GM18858 (cell line): ENCODE measurements at regions not wholly inside any gene's neighbourhood (a gene's known extent, or its start where the extent isn't known, plus 50 kb on each side); places are given as distances from the start of the nearest gene placed in this dataset.

Source experiments
- ATAC-seq: cut with Tn5 transposase; IDR thresholded peaks from one replicate; pipeline ENCODE4 v1.9.1; 2021; ENCODE audit not compliant: unreplicated experiment

GRCh38 chr6:93970684-93971083 lies 551.3 kb upstream of the EPHA7 start:
- ATAC-seq = no peak

GRCh38 chr6:93968126-93968525 lies 548.8 kb upstream of the EPHA7 start:
- no peak for ATAC-seq

DNA sequence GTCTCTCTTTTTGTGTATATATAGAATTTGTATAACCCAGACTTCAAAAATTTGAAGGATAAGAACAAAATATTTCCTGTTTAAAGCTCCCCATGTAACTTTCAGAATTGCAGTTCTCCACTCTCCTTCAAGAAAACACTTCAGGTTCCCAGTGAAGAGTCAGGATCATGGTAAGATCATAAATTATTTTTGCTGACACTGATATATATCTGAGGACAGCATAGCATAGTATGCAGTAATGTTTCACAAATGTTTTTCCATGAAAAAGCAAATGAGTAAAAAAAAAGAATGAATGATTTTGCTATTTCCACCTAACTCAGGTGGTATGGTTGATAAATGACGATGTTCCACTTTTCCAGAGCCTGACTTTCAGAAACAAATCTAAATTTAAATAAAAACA lies 545.6 kb upstream of the EPHA7 start:
- no peak for ATAC-seq

GRCh38 chr6:93964321-93964720 lies 545.0 kb upstream of the EPHA7 start:
- no peak for ATAC-seq

GRCh38 chr6:93962566-93962965 lies 543.2 kb upstream of the EPHA7 start:
- no peak for ATAC-seq

- no peak for ATAC-seq
Measured at GRCh38 chr6:93954584-93954983, 535.2 kb upstream of the EPHA7 start.

DNA sequence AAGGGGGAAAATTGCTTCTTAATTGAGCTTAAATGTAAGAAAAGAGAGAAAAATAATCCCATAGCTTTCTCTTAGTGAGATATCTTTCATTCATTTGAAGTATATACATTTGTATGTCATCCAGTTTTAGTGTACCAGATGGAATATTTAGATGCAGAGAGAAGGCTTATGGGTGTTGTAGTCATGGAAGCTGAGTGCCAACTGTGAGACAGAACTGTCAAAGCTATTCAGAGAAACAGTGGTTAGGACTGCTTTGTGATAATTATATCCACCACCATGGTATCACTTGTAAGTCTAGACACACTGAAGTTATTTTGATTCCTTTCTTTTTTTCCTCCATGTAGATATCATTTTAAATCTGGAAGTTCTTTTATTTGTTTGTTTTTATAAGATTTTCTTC lies 524.3 kb upstream of the EPHA7 start:
- ATAC-seq = no peak

DNA sequence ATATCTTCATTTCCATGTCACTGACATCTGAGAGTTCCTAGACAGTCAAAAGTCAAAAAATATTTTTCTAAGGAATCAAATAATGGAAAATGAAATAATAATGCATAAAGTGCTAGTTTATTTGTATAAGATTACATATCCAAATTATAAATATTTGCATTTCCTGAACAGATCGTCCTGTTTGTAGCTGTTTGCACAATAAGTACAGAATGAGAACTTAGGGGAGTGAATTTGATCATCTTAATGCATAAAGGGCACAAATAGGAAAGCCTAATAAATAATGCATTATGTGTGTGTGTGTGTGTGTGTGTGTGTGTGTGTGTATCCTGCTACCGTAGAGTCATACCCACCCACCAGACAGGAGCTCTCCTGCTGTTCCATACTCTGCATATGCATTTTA lies 521.0 kb upstream of the EPHA7 start:
- no peak for ATAC-seq

- ATAC-seq = no peak
Measured at GRCh38 chr6:93932175-93932574, 512.8 kb upstream of the EPHA7 start.

- ATAC-seq = no peak
Measured at GRCh38 chr6:93927731-93928130, 508.4 kb upstream of the EPHA7 start.

DNA sequence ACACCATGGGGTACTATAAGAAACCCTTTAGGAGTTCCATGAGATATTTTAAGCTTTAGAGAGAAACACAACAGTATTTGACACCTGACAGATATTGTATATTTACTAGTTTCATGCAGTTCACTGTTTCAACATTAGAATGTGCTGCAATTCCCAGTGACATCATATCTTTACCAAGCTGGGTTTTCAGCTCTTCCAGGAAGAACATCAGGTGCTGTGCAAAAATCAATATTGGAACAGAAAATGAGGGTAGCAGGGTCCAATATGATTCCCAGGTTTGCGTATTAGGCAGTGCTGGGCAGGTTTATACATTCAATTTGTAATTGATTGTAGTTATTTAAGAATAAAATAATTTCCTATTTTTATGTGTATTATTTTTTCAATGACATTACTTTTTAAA lies 500.0 kb upstream of the EPHA7 start:
- ATAC-seq = no peak

- ATAC-seq = no peak
Measured at GRCh38 chr6:93918258-93918657, 498.9 kb upstream of the EPHA7 start.

DNA sequence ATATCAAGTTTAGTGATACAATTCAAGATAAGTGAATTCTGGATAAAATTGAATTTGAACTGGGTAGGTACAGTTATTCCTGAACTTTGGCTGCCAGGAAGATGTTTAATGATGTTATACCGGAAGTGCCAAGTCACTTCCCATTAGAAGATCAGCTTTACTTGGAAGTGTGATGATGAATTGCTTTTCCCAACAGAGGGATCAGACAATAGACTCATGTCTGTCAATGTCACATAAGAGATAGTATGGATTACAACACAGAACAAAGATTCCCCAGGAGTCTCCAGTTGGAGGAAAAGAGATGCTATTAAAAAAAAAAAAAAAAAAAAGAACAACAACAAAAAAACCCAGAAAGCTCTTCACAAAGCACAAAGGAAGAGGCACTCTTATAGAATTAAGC lies 497.9 kb upstream of the EPHA7 start:
- no peak for ATAC-seq

- no peak for ATAC-seq
Measured at GRCh38 chr6:93916716-93917115, 497.4 kb upstream of the EPHA7 start.

GRCh38 chr6:93915961-93916360 lies 496.6 kb upstream of the EPHA7 start:
- ATAC-seq = no peak

DNA sequence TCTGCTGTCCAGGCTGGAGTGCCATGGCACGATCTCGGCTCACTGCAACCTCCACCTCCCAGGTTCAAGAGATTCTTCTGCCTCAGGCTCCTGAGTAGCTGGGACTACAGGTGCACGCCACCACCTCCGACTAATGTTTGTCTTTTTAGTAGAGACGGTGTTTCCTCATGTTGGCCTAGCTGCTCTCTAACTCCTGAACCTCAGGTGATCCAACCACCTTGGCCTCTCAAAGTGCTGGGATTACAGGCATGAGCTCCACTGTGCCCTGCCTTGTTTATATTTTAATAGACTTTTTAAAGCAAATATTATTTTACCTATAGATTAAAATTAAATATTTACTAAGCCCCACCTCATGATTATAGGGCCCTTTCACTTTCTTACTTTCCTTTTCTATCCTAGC lies 483.2 kb upstream of the EPHA7 start:
- ATAC-seq = no peak

DNA sequence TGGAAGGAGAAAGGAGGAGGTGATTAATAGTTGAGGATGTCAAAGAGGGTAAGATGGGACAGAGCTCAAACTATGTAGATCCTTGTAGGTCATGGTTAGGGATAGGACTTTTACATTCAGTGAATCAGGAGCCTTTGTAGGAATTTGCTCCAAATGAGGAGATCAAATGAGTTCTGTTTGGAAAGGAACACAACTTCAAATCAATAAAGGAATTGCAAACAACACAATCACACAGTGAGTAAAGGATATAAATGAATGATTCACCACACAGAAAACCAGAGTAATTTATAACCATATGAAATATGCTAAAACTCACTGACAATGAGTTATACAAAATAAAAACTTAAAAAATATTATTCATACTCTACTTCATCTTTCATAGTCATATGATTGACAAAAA lies 480.8 kb upstream of the EPHA7 start:
- ATAC-seq = no peak

DNA sequence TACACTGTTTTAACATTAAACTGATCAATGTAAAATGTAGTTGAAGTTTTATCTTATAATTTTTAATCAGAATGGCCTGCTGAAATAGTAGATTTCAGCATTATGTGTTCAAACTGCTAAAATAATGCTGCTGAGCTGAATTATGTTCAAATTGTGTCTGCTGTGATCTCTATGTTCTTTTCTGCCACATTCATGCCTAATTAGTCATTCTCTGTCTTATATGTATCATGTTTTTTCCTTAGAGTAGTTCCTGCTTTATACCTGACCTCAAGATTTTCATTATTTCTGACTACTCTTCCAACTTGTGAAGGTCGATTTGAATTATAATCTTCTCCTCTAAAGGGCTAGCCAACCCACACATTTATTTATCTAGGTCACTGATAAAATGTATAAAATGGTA lies 476.7 kb upstream of the EPHA7 start:
- no peak for ATAC-seq

DNA sequence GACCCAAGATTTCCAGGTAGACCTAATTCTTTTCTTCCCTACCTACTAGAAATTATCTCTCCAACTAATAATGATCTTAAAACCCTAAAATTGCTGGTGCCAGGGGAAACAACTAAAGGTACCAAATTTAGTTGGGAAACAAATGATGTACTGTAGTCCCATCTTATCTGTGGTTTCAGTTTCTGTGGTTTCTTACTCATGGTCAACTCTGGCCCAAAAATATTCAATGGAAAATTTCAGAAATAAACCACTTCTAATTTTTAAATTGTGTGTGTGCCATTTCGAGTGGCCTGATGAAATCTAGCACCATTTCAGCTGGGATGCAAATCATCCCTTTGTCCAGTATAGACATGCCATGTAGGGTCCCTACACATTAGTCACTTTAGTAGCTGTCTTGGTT lies 475.2 kb upstream of the EPHA7 start:
- no peak for ATAC-seq

- ATAC-seq = no peak
Measured at GRCh38 chr6:93889713-93890112, 470.4 kb upstream of the EPHA7 start.

DNA sequence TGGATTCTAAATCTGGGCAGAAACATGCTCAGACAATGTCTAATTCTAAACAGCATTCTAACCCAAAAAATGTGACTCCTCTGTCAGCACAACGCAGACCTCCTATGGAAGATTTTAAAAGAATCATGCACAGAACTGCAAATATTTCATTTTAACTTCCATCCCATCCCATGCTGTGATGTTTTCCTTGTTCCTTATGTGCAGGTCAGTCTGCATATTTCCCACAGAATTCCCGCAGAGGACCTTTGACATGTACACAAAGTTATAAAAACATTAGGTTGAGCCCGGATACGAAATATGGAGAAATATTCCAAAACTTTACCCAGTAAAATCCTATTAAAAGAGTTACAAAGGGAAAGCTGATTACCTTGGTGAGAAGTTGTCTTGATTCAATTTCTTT lies 467.1 kb upstream of the EPHA7 start:
- ATAC-seq = no peak

GRCh38 chr6:93859971-93860370 lies 440.6 kb upstream of the EPHA7 start:
- no peak for ATAC-seq

DNA sequence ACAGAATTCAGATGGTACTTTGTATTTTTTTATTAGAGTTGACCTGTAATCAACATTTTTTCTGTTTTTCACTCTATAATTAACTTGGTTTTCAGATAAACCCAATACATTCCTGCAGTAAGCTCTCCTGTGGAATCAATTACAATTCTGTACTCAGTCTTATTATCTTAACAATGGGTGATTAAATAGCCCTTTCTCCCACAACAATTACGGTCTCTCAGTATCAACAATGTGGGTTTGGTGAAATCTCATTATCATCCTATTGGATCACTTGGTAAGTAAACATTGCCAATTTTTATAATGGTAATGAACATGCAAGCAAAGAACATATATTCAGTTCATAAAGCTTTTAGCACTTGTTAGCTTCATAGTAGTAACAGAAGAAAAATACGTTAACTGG lies 438.9 kb upstream of the EPHA7 start:
- ATAC-seq = no peak

DNA sequence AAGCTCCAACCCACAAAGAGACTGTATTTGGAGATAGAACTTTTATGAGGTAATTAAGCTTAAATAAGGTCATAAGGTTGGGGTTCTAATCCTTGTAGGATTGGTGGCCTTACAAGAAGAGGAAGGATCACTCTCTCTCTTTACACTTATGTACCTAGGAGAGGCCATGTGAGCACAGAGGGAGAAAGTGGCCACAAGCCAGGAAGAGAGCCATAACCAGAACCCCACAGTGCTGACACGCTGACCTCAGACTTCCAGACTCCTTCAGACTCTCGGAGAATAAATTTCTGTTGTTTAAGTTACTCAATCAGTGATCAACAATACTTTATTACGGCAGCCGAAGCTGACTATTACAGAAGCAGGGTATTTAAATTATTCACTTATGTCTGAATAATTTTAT lies 430.5 kb upstream of the EPHA7 start:
- ATAC-seq = no peak
